K562 (cell line): ENCODE measurements at regions not wholly inside any gene's neighbourhood (a gene's known extent, or its start where the extent isn't known, plus 50 kb on each side); places are given as distances from the start of the nearest gene placed in this dataset.

Experiments
- ATAC-seq: fragments of 200-7000 bp; cut with Tn5 transposase; 3 replicates; pipeline ENCODE4 v1.9.1; 2020; ENCODE audit warnings: moderate library complexity
- BruUV-seq: library from RNA; stranded (reverse); fragments of 400-500 nt; replicated peaks from 2 replicates; lab custom pipeline; 2021; lab: Mats Ljungman, UMichigan
- CTCF ChIA-PET: fragments of 300-600 bp; formaldehyde crosslinking; extraction: SDS; loops from one replicate; lab custom pipeline; 2021; ENCODE audit warnings: low intra/inter-chr PET ratio; lab: Yijun Ruan, JAX
- POLR2A ChIA-PET: fragments of 300-600, 350-650 bp; sonication (Branson Sonifier 250); formaldehyde crosslinking; extraction: SDS; loops from one replicate; lab custom pipeline; 2021; ENCODE audit warnings: antibody characterized with exemption, inconsistent platforms; lab: Yijun Ruan, JAX
- DNase-seq, 4 experiments: peaks; one replicate each; pipeline versions ENCODE4 v3.0.0 to v3.0.0-alpha.2; 2011 to 2018; ENCODE audit warnings: low spot score in 3 of 4, mixed read lengths in 3 of 4; ENCODE audit errors: extremely low read depth in 1 of 4
- FAIRE-seq: peaks from 2 replicates; lab custom pipeline; 2011; peaks lifted over from hg19 to GRCh38; lab: Jason Lieb, UNC
- H2AFZ ChIP-seq: 2 replicates; pipeline ENCODE4 v1.6.0; 2011; ENCODE audit warnings: low read depth, low read length, control low read depth, inconsistent platforms
- H3K27ac ChIP-seq: fragments of 200-600 bp; 3 replicates; pipeline ENCODE4 v1.8.0; 2011; ENCODE audit warnings: low read depth, mild to moderate bottlenecking, control low read depth, inconsistent platforms, low read length, moderate library complexity, mixed read lengths; ENCODE audit errors: extremely low read depth
- H3K27me3 ChIP-seq, 2 experiments: fragments of 300-600 bp in 1 of 2; 2 replicates in 1 of 2; 3 replicates in 1 of 2; pipeline versions ENCODE4 v1.6.0 to v1.8.0; 2011; ENCODE audit warnings: inconsistent platforms in 2 of 2, low read length in 2 of 2, mild to moderate bottlenecking in 1 of 2, mixed read lengths in 1 of 2, moderate library complexity in 1 of 2; ENCODE audit not compliant: control insufficient read depth in 2 of 2, insufficient read depth in 2 of 2
- H3K36me3 ChIP-seq: fragments of 300-600 bp; 3 replicates; pipeline ENCODE4 v1.8.0; 2011; ENCODE audit warnings: mild to moderate bottlenecking, low read length, inconsistent platforms; ENCODE audit not compliant: control insufficient read depth, insufficient read depth
- H3K4me1 ChIP-seq, 2 experiments: fragments of 200-600 bp in 1 of 2; replicated peaks in 1 of 2; 2 replicates in 1 of 2; 3 replicates in 1 of 2; pipeline versions ENCODE4 v1.5.1 to v1.8.0; 2011; ENCODE audit warnings: inconsistent platforms in 2 of 2, low read length in 2 of 2, mild to moderate bottlenecking in 1 of 2, mixed read lengths in 1 of 2, moderate library complexity in 1 of 2; ENCODE audit not compliant: control insufficient read depth in 2 of 2, insufficient read depth in 2 of 2
- H3K4me2 ChIP-seq: 2 replicates; pipeline ENCODE4 v1.6.1; 2011; ENCODE audit warnings: low read length, control low read depth, inconsistent platforms, mixed read lengths; ENCODE audit not compliant: insufficient read depth
- H3K4me3 ChIP-seq: fragments of 200-600 bp; sonication (generic), shearing (Covaris generic); 2 replicates; pipeline ENCODE4 v1.5.1; 2016; ENCODE audit warnings: control low read depth, inconsistent platforms
- H3K79me2 ChIP-seq: fragments of 200-600 bp; 3 replicates; pipeline ENCODE4 v1.8.0; 2011; ENCODE audit warnings: low read length, inconsistent platforms; ENCODE audit not compliant: control insufficient read depth, insufficient read depth
- H3K9ac ChIP-seq, 2 experiments: 2 replicates each; pipeline versions ENCODE4 v1.6.0 to v1.6.1; 2011; ENCODE audit warnings: low read depth in 2 of 2, low read length in 2 of 2, control low read depth in 1 of 2, inconsistent platforms in 1 of 2, mild to moderate bottlenecking in 1 of 2, mixed read lengths in 1 of 2; ENCODE audit not compliant: insufficient read depth in 1 of 2
- H3K9me1 ChIP-seq: one replicate; pipeline ENCODE4 v1.6.0; 2011; ENCODE audit warnings: inconsistent platforms, mild to moderate bottlenecking, low read length, moderate library complexity; ENCODE audit not compliant: control insufficient read depth, insufficient read depth
- H3K9me3 ChIP-seq: replicated peaks from 2 replicates; pipeline ENCODE4 v1.5.1; 2011; ENCODE audit warnings: low read depth, low read length, inconsistent platforms; ENCODE audit not compliant: control insufficient read depth, insufficient read depth
- H4K20me1 ChIP-seq: replicated peaks from 2 replicates; pipeline ENCODE4 v1.6.1; 2011; ENCODE audit warnings: low read length, inconsistent platforms, mixed read lengths; ENCODE audit not compliant: control insufficient read depth, insufficient read depth
- ARID2 ChIP-seq: fragments of 450-650 bp; IDR thresholded peaks from 2 replicates; pipeline ENCODE4 v1.6.1; 2017; ENCODE audit warnings: antibody characterized with exemption, mild to moderate bottlenecking
- EP300 ChIP-seq: IDR thresholded peaks from 2 replicates; pipeline ENCODE4 v1.6.1; 2012; ENCODE audit warnings: low read length, improper control_type of control experiment
- ILF3 ChIP-seq: fragments of 450-650 bp; IDR thresholded peaks from 2 replicates; pipeline ENCODE4 v1.6.1; 2018; ENCODE audit warnings: antibody characterized with exemption, mild to moderate bottlenecking, moderate library complexity, borderline replicate concordance
- MBD2 ChIP-seq: sonication (generic); IDR thresholded peaks from 2 replicates; pipeline ENCODE4 v1.6.1; 2016; ENCODE audit warnings: low read depth, borderline replicate concordance
- MLLT1 ChIP-seq, 2 experiments: fragments of 450-650 bp; IDR thresholded peaks; 2 replicates each; pipeline ENCODE4 v1.6.1; 2016
- NFXL1 ChIP-seq: fragments of 450-650 bp; formaldehyde crosslinking; IDR thresholded peaks from 2 replicates; pipeline ENCODE4 v1.4.0; 2021; ENCODE audit warnings: mild to moderate bottlenecking
- NFYB ChIP-seq: IDR thresholded peaks from 2 replicates; pipeline ENCODE4 v1.6.1; 2011; ENCODE audit warnings: mild to moderate bottlenecking, moderate library complexity; ENCODE audit not compliant: insufficient read length; ENCODE audit errors: extremely low read depth
- NONO ChIP-seq, 2 experiments: fragments of 200-400 bp in 1 of 2; fragments of 450-650 bp in 1 of 2; formaldehyde crosslinking in 1 of 2; IDR thresholded peaks; 2 replicates each; pipeline ENCODE4 v1.6.1; 2017; ENCODE audit warnings: low read depth in 2 of 2, mild to moderate bottlenecking in 2 of 2, moderate library complexity in 2 of 2, low read length in 1 of 2
- POLR2G ChIP-seq: fragments of 200-400 bp; formaldehyde crosslinking; IDR thresholded peaks from 2 replicates; pipeline ENCODE4 v1.6.1; 2017; ENCODE audit warnings: low read depth, mild to moderate bottlenecking, antibody characterized with exemption, low read length, moderate library complexity
- TBL1XR1 ChIP-seq, 2 experiments: IDR thresholded peaks; 2 replicates each; pipeline ENCODE4 v1.6.1; 2012; ENCODE audit warnings: improper control_type of control experiment in 2 of 2, low read length in 2 of 2, mild to moderate bottlenecking in 1 of 2
- ZBTB1 ChIP-seq: sonication (generic); formaldehyde crosslinking; IDR thresholded peaks from 2 replicates; pipeline ENCODE4 v1.8.1; 2023; ENCODE audit warnings: missing genetic modification reagents, low read depth, mild to moderate bottlenecking, borderline replicate concordance
- ZBTB12 ChIP-seq: fragments of 250-450 bp; sonication (Bioruptor Pico); IDR thresholded peaks from 2 replicates; pipeline ENCODE4 v1.4.0; 2020
- ZFPM2 ChIP-seq: fragments of 250-450 bp; sonication (Bioruptor Pico); IDR thresholded peaks from 2 replicates; pipeline ENCODE4 v1.5.1; 2022; ENCODE audit warnings: mild to moderate bottlenecking
- ZNF384 ChIP-seq: IDR thresholded peaks from 2 replicates; pipeline ENCODE4 v1.6.1; 2012; ENCODE audit warnings: low read depth, low read length, improper control_type of control experiment
- ZNF408 ChIP-seq: fragments of 250-450 bp; sonication (Bioruptor Pico); IDR thresholded peaks from 2 replicates; pipeline ENCODE4 v1.4.0; 2020; ENCODE audit warnings: low read depth, mild to moderate bottlenecking, moderate library complexity
- ZNF518B ChIP-seq: fragments of 250-450 bp; sonication (Bioruptor Pico); IDR thresholded peaks from 2 replicates; pipeline ENCODE4 v1.5.0; 2021; ENCODE audit warnings: mild to moderate bottlenecking, moderate library complexity
- WGBS: fragments of 100-300 bp; shearing (Covaris generic); methylation state at CpG from one replicate; pipeline ENCODE4 v1.1.6; 2016; ENCODE audit warnings: low coverage, mixed read lengths; ENCODE audit not compliant: insufficient coverage; ENCODE audit errors: missing lambda C conversion rate; 5-methylcytosine and 5-hydroxymethylcytosine counted together
- in situ Hi-C: fragments of 300-500 bp; cut with MboI; formaldehyde crosslinking; loops from 4 replicates; pipeline ENCODE4 v1.15.0; 2018; ENCODE audit warnings: inconsistent platforms, mixed read lengths
- intact Hi-C: fragments of 100-400 bp; cut with micrococcal nuclease; formaldehyde crosslinking; loops from 2 replicates; pipeline ENCODE4 v1.14.2; 2022

DNA sequence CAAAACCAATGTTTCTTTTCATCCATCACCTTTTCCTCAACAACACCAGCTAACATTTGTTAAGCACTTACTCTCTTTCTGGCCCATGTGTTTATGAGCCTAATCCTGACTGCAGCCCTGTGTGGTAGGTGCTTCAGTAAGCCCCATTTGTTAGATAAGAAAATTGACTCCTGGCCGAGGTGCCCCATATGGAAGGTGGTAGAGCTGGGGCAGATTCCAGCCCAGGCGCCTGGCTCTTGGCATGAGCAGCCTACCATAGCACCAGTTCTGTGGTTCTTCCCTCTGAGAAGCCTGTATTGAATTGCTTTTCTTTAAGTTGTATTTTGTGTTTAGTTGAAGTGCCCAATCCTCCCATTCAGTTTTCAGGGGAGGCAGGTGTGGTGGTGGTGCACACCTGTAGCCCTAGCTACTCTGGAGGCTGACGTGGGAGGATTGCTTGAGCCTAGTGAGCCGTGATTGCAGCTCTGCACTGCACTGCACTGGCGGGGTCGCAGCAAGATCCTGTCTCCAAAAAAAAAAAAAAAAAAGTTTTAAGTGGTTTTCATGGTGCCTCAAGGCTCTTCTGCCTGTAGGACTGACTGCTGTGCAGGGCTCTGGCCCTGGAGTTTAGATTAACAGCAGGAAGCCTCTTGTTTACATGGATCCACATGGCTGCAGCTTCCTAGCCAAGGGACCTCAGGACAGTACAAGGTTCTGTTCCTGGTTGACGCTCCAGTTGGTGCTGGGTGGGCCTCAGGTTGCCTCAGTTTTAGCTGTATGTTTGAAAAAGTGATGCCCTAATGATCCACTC, 125.9 kb downstream of the MRPS6 start:
- DNase-seq (no peak), ATAC-seq (no peak), FAIRE-seq (no peak)
- Histone ChIP-seq H2AFZ (no peak overlapping the region), H3K36me3 (no peaks in the 10 kb centered on the region), H3K9ac (no peak overlapping the region), H3K4me2 (no peak overlapping the region), H3K4me3 (no peak overlapping the region), H3K9me1 (no peaks in the 10 kb centered on the region), H4K20me1 (no peaks in the 10 kb centered on the region), H3K4me1 (peaks cover 10 to 14% of the 10 kb centered on the region in 2 experiments; a peak in 4 of 5 replicates), H3K79me2 (no peaks in the 10 kb centered on the region), H3K27ac (no peak overlapping the region), H3K9me3 (no peaks in the 10 kb centered on the region), H3K27me3 (no peaks in the 10 kb centered on the region)
- CTCF ChIA-PET, result no interaction called here
- intact Hi-C loops, result no loop called here
- POLR2A ChIA-PET, result interaction anchor here (0.6 to 1.6 kb wide), 4 partner anchors 9 to 262 kb away, joined by 3 to 5 read pairs (median 4); no protein-coding TSS in a partner anchor
- BruUV-seq, result no TSS peak
- TF ChIP-seq MBD2 (no peak), POLR2G (no peak), ZBTB12 (CRISPR knock-in tag) (no peak), NONO (IDR thresholded peaks at IDR 0.05; ENCODE audit: low read depth in 2 of 2, low read length in 1 of 2) (no peak), ZNF408 (CRISPR knock-in tag) (no peak), ILF3 (no peak), ZNF384 (no peak), ZFPM2 (no peak), EP300 (no peak), ARID2 (no peak), NFXL1 (CRISPR knock-in tag) (no peak), ZNF518B (no peak), NFYB (no peak), TBL1XR1 (IDR thresholded peaks at IDR 0.05; ENCODE audit: low read length in 2 of 2) (no peak), ZBTB1 (CRISPR knock-in tag) (no peak), MLLT1 (IDR thresholded peaks at IDR 0.05) (no peak)
- WGBS, result 29% methylated on average over 7 of the region's 7 CpGs
- in situ Hi-C loops, result no loop called here
